ENCODE measurements at regions not wholly inside any gene's neighbourhood (a gene's known extent, or its start where the extent isn't known, plus 50 kb on each side); places are given as distances from the start of the nearest gene placed in this dataset.

GRCh38 chr10:53700278-53700677, 927.7 kb upstream of the MBL2 start:
- Histone ChIP-seq H3K4me3 (no peak overlapping the region), H3K36me3 (no peaks in the 10 kb centered on the region), H3K27ac (no peak overlapping the region), H3K9me3 (no peaks in the 10 kb centered on the region), H3K27me3 (no peaks in the 10 kb centered on the region), H3K4me1 (no peaks in the 10 kb centered on the region)
- intact Hi-C loops (cut with DNase I; ENCODE audit: low total_unique reads), result no loop called here
- no peak for TF ChIP-seq CTCF (IDR thresholded peaks at IDR 0.05)
- no peak for TF ChIP-seq POLR2A (IDR thresholded peaks at IDR 0.05)
- DNase-seq, result no peak

GRCh38 chr10:53699684-53700083, 927.1 kb upstream of the MBL2 start:
- DNase-seq, result no peak
- no peaks in the 10 kb centered on the region for H3K9me3 ChIP-seq
- H3K4me3 ChIP-seq, result no peak overlapping the region
- intact Hi-C loops (cut with DNase I; ENCODE audit: low total_unique reads), result no loop called here
- H3K36me3 ChIP-seq, result no peaks in the 10 kb centered on the region
- no peak overlapping the region for H3K27ac ChIP-seq
- no peak for TF ChIP-seq POLR2A (IDR thresholded peaks at IDR 0.05)
- H3K4me1 ChIP-seq, result no peaks in the 10 kb centered on the region
- H3K27me3 ChIP-seq, result no peaks in the 10 kb centered on the region

GRCh38 chr10:53699231-53699630, 926.6 kb upstream of the MBL2 start:
- H3K4me3 ChIP-seq, result no peak overlapping the region
- H3K4me1 ChIP-seq, result no peaks in the 10 kb centered on the region
- H3K27me3 ChIP-seq, result no peaks in the 10 kb centered on the region
- no peak overlapping the region for H3K27ac ChIP-seq
- no peak for DNase-seq
- intact Hi-C loops (cut with DNase I; ENCODE audit: low total_unique reads), result no loop called here
- no peaks in the 10 kb centered on the region for H3K9me3 ChIP-seq
- no peak for TF ChIP-seq POLR2A (IDR thresholded peaks at IDR 0.05)
- no peak for TF ChIP-seq CTCF (IDR thresholded peaks at IDR 0.05)
- no peaks in the 10 kb centered on the region for H3K36me3 ChIP-seq

GRCh38 chr10:53697038-53697437, 924.5 kb upstream of the MBL2 start:
- H3K27me3 ChIP-seq, result no peaks in the 10 kb centered on the region
- no peak overlapping the region for H3K27ac ChIP-seq
- H3K4me1 ChIP-seq, result no peaks in the 10 kb centered on the region
- H3K36me3 ChIP-seq, result no peaks in the 10 kb centered on the region
- DNase-seq, result no peak
- intact Hi-C loops (cut with DNase I; ENCODE audit: low total_unique reads), result no loop called here
- TF ChIP-seq CTCF (IDR thresholded peaks at IDR 0.05) (no peak), POLR2A (IDR thresholded peaks at IDR 0.05) (no peak)
- H3K9me3 ChIP-seq, result no peaks in the 10 kb centered on the region
- H3K4me3 ChIP-seq, result no peak overlapping the region

GRCh38 chr10:53690524-53691240, 918.1 kb upstream of the MBL2 start:
- Histone ChIP-seq H3K27ac (no peak overlapping the region), H3K4me1 (no peaks in the 10 kb centered on the region), H3K36me3 (no peaks in the 10 kb centered on the region), H3K4me3 (no peak overlapping the region), H3K9me3 (no peaks in the 10 kb centered on the region), H3K27me3 (no peaks in the 10 kb centered on the region)
- no peak for DNase-seq
- intact Hi-C loops (cut with DNase I; ENCODE audit: low total_unique reads), result no loop called here
- no peak for TF ChIP-seq POLR2A (IDR thresholded peaks at IDR 0.05)
- TF ChIP-seq CTCF (IDR thresholded peaks at IDR 0.05), result no peak

GRCh38 chr10:53687800-53688199, 915.2 kb upstream of the MBL2 start:
- no peaks in the 10 kb centered on the region for H3K4me1 ChIP-seq
- intact Hi-C loops (cut with DNase I; ENCODE audit: low total_unique reads), result no loop called here
- H3K4me3 ChIP-seq, result no peak overlapping the region
- no peak for DNase-seq
- H3K9me3 ChIP-seq, result no peaks in the 10 kb centered on the region
- H3K36me3 ChIP-seq, result no peaks in the 10 kb centered on the region
- H3K27ac ChIP-seq, result no peak overlapping the region
- TF ChIP-seq POLR2A (IDR thresholded peaks at IDR 0.05) (no peak), CTCF (IDR thresholded peaks at IDR 0.05) (no peak)
- H3K27me3 ChIP-seq, result no peaks in the 10 kb centered on the region
